NCI-H446 treated with DMSO at 0.1 percent for 48 hours (cell line): ENCODE measurements at regions not wholly inside any gene's neighbourhood (a gene's known extent, or its start where the extent isn't known, plus 50 kb on each side); places are given as distances from the start of the nearest gene placed in this dataset.

Source experiments
- DNase-seq: peaks from one replicate; lab custom pipeline; 2025; lab: John Stamatoyannopoulos, UW

DNA sequence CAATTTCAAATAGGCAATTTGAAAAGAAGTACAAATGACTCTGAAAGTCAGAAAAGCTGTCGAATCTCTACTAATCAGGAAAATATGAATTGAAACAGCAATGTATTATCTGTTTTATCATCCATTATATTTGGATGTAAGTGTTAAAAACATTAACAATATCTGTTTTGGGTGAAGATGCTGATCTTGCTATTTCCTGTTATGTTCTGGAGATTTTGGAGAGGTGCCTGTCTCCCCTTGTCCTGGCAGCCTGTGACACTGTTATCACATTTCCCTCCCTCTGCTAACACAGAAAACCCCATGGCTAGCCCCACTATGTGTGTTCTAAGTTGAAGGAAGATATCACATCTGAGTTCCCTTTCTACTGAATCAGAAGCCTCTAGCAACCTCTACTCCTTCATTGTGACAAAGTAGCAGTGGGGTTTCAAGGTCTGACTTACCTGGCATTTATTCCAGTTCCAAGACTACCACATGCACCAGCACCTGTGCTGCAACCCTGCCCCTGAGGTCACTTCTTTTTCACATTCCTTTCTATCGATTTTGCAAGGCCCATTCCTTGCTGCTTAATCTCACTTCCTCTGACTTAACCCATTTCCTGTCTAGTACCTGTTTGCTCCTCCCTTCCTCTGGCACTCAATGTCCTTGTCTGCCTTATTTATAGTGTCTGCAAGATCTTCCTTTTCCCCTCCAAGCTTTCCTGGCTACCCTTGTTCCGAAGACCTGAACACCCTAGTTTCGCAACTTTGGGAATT, 95.5 kb upstream of the COL8A1 start:
- no peak for DNase-seq

DNA sequence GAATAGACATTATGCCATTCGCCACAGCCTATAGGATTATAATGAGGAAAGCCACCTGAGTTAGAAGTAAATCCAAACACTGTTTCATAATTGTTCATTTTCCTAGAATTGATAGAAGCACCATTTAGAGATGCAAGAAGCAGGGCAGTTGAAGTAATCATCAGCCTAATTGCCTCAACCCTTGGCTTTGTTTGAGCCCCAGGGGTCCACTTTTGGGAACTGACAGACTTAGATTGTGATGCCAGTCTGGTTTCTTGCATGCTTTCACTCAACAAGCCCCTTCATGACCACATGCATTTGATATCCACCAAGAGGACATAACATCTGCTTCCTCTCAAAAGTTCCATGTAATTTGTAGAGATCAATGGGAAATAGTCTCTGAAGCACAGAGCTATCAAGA, 97.2 kb upstream of the COL8A1 start:
- no peak for DNase-seq

DNA sequence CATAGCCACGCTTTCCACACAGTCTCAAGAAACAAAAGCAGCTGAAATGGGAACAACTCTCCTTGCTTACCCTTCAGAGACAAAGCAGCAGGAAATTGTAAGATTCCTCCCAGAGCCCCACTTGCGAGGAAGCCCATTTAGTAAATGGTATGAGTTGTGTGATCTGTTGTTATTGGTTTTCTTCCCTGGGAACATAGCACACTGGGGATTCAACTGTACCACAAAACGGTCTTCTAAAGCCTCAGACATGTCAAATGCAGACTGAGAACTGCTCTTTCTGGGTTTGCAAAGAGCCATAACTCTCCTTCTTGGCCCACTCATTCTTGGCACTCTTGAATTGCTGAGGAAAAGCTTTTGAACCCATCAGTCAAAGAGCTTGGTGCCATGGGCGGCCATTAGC, 101.0 kb upstream of the COL8A1 start:
- no peak for DNase-seq

DNA sequence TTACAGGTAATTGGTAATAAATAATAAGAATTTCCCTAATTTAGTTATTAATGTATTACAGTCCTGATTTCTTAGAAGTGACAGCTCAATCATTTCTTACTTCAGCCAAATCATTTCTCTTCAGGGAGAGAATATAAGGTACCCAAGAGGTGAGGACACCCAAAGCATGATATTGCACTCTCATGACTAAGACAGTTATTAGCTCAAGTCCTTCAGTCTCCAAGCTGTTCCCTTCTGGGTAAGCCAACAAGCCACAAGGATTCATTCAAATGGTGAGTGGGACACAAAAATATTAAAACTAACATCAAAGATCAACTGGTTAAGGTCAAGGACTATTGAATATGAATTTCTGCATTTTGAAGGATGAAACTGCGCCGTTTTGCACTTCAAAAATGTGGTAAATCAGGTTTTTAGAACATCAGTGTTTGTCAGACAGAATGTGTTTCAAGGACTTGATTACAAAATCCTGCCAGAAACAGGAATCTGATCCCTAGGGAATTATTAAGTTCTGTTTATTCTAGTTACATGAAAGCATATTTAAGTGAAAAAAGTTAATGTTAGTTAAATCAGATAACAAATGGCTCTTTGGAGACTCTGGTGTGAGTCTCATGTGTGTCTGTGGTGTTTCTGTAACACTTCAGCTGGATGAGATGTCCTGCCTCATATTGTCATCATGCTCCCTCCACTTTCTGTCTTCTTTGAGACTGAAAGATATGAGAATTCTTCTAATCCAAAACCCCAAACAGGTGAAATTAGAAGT, 101.7 kb upstream of the COL8A1 start:
- no peak for DNase-seq

DNA sequence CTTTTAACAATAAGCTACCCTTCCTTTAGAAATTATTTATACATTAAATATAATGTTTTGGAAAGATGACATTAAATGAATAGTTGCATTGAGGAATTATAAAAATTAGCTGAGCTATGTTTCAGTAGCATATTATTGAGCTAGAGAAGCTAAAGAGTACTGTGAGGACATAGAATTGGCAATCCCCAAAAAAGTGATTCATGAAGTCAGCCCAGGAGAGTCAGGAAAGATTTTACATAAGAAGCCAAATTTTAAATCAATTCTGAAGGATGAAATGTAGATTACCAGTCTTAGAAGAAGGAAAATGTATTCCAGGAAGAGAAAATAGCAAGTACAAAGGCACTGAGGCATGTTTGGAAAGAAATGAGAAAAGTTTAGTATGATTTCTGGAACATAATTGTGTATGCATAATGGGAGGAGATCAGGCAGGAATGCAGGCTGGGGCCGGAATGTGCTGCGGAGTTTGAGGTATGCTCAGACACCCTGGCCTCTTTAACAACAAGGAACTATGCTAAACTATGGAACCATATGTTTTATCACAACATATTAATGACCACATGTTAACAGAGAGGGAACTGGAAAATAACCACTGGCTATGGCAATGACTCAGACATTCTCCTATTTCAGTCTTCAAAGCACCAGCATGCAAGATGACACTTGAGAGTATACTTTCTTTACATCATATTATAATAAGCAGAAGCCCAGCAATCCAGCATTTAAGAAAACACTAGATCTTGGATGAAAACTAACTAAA, 103.3 kb upstream of the COL8A1 start:
- DNase-seq = no peak

DNA sequence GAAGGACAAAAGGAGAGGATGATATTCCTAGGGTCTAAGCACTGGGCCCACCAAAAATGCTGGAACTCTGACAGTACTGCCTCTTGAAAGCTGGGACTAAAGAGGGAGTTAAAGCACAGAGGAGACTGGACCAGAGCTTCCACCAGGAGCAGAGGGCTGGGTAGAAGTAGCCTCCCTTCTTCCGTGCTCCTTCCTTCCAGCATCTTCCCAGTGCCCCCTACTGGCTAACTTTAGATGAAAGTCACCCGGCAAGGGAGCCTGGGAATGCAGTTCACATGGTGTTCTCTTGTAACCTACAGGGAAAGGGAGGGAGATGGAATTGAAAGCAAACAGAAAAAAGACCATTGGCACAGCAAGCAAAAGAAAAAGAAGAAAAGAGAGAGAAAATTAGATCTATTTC, 106.1 kb upstream of the COL8A1 start:
- DNase-seq = no peak

DNA sequence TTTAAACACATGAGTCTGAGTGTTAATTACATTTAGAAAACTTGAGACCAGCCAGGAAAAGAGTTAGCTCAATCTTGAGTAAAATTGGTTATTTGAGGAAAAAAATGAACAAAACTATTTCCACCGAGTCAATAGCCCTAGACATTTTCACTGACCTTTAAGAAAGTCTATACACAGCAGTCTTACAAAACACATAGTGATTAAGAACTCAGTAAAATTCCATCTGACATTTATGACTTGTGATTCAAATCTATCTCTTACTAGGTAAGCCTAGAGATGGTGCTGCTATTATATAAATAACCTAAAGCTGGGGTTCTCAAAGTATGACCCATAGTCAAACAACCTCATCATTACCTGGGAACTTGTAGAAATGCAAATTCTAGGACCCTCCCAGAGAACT, 109.1 kb upstream of the COL8A1 start:
- DNase-seq = no peak

DNA sequence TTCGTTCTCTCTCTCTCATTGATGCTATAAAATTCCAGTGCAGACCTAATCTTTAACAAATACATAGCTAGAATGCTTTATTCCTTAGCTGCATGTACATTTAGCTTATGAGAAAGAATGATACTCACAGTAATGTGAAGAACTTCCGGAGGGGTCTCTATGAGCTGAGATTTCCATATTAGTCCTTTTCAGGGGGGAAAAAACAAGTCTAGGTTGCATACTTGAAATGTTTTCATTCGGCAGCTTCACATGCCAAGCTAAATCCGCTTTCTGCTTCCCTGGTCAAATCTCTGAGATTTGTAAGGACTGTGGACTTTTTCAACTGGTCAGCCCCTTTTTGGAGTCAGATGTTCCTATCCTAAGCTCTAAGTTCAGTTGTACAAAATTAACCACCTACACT, 111.5 kb upstream of the COL8A1 start:
- no peak for DNase-seq

DNA sequence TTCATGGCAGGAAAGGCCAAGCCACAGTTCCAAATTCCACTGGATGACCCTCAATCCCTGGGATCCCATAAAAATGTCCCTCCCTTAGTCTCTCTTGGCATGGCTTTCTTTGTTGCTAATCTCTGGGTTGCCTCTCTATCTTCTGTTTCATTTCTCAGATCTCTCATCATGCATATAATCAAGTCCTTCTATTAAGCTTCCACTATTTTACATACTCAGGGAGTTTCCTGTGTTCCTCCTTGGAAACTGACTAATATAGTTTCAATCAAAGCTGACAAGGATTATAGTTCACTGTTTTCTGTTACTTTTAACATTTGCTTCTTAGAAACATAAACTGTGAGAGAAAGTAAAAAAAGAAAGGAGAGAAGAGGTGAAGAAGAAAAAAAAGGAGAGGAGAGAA, 113.8 kb upstream of the COL8A1 start:
- DNase-seq = no peak

DNA sequence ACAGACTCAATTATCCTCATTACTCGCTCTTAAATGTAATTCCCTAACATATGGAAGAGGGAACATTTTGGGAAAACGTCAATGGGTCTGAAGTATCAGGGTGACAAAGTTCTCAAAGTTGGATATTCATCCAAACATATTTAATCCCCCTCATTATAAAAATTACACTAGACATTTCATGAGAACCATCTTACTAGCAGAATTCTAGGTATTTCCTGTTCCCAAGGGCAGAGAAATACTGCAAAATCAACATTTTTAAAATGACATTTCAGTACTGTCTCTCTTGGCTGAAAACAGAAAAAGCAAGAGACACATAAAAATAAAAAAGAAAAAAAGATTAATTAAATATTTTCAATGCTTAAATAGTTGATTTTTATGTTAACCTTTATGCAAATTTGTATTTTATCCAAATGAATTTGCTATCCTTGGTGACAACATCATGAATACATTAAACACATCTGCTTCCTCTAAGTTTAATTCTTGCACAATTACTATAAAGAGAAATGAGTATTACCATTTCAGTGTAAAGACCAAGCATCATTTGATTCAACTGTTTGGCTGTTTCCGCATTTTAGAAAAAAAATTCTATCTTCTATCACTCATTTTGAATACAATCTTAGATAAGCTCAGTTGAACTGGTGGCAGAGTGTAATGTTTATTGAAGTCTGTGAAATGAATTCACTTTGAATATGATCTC, 114.8 kb upstream of the COL8A1 start:
- DNase-seq = no peak

DNA sequence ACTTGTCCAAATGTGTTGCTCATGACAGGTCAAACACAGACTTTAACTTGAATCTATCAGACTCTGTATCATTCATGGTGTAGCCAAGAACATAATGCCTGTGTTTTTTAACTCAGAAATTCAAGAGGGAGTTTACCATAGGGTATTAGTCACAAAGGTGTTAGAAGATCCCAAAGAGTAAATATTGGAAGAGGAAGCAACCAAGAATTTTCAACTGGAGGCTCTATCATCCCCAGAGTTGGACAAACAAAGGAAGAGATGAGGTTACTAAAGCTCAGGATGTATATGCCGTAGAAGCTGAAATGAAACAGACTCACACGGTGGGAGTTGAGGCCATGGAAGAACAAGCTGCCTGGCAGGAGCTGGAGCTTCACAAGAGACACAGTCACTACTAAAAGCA, 116.2 kb upstream of the COL8A1 start:
- no peak for DNase-seq

DNA sequence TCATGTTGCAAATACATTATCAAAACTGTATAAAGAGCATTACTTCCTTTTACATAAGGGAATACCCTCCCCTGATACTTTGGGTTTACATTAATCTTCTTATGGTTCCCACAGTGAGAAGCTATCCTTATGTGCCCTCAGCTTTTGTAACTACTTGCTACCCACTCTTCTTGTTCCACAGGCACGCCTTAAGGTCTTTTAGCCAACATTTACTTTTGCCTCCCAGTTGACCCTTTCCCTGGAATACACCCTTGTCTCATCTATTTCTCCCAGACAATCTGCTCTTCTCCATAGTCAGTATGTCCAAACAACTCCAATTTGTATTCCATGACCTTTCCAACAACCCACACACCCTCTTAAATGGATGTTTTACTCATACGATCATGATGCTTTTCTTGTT, 116.8 kb upstream of the COL8A1 start:
- DNase-seq = no peak

DNA sequence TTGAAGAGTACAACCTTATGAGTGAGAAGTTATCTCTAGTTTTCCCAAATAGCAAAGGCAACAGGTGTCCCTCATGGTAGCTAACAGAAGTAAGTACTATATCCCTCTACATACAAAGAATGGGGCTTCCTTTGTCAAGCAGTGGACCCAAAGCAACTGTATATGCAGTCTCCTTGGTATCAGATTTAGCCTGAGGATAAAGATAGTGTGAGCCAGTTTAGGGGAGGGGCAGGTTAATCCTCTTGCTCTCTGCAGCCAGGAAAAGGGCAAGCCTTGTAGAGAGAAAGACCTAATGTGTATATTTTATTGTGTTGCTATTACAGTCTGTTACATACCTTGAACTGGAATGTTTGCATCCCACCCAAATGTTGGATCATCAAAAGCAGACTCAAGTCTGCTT, 117.9 kb upstream of the COL8A1 start:
- DNase-seq = no peak

DNA sequence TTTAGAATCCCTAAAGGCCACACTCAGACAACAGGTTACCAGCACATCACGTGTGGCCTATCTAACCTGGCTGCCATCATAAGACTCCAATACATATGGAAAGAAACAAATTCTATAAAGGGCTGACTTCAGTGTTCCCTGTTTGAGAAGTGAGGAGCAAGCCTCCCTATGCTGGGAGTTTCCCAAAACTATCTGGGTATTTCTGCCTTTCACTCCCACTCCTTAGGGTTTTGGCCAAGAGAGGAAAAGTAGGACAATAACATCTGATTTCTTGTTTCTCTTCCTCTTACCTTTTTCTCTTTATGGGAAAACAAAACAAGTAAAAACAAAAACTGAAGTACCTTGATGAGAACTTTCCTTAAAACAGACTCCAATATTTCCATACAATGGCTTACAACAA, 121.5 kb upstream of the COL8A1 start:
- no peak for DNase-seq

DNA sequence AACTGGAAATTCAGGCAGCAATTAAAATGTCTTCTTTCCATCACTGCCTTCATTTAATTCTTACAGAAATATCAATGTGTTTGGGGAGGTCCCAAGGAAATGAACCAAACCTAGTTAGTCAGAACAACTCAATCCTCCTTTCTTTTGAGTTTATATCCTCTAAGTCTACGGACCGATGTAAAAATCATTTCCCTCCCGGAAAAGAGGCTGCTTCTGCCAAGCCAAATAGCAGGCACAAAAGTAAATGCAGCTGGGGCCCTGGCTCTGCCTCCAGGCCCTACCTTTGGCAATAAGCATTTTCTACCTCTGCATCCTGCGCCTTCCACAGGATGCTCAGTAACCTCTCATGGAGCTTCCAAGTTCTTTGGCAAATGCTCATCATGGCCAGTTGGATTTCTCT, 122.5 kb upstream of the COL8A1 start:
- no peak for DNase-seq

DNA sequence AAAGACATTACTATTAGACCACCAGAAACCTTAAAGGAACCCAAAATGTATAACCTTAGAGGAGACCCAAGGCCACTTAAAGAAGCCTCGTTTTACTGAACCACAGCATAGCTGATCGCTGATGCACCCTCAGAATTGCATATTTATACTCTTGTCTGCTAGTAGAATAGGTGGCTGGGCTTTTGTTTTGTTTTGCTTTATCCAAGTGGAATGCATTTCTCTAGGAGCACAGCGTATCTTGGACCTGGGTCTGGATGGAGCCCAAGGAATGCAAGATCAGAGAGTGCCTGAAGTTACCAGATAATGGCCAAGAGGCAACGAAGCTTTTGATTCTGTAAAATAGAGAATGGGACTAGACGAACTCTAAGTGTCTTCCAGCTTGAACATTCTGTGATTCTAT, 129.2 kb upstream of the COL8A1 start:
- DNase-seq = no peak

DNA sequence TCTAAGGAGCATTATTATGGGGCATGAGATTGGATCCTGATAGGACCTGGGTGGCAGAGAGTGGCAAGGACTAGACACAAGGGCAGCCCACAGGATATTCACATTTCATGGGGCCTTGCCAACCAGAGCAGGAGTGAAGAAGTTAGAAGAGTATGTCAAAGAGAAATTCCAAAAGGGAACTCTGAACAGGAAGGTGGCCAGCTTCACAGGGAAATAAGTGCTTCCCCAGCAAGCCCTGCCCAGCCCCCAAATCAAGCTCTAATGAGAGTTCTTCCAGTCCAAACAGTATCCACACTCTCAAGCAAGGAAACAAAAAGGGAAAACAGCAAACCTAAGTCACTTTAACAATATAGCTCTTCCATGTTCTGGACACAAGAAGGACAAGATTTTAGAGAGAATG, 130.2 kb upstream of the COL8A1 start:
- DNase-seq = no peak

DNA sequence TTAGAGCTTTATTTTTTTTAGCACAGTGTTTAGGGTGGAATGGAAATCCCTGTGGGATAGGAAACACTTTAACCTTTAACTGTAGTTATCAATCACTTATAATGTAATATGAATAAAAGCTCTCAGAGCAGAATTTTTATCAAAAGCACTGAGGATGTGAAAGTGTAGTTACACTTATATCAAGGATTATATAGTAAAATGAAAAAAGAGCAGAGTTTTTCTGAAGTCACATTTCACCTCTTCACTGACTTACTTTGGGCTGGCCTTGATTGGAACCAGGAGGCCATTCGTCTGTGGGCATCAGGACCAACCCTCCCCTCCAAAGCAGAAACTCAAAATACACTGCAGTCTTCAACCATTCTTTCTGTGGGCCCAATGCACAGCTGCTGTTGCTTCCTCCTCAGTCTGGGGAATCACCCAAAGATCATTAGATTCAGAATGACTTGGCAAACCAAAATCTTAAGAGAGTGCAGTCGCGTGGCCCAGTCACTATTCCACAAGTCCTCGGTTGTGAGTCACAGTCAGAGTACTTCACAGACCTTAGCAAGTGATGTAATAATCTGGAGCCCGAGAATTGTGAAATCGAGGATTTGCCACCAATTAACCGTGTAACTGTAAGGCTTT, 132.6 kb upstream of the COL8A1 start:
- no peak for DNase-seq

DNA sequence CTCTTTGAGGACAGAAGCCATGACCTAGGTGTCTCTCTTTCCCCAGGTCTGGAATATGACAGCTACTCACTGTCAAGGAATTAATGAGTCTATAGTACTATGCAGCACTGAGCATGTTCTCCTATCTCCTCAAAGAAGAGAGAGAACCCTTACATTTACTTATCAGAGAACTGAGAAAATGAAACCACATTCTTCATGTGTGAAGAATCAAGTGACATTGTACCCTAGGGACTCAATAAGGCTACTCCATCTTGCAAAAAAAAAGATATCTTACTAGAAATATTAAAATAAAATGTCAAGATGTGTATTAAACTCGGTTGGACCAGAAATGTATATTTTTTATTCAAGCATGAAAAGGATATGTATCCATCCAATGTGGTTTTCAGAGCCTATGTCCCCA, 133.2 kb upstream of the COL8A1 start:
- DNase-seq = no peak

DNA sequence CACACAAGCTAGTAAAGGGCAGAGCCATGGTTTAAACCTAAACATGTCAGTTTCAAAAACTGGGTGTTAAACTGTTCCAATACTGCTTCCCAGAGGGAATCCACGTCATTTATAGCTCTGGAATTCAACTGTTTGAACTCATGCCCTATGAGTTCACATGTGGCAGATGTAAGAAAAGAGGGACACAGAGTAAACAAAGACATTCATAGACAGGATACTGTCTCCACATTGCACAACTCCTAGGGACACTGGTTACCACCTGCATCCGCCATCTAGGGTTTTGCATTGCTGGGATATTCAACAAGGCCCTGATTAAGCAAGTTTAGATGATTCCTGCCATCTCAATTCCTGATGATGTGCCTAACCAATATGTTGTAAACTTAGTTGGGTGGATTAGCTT, 134.1 kb upstream of the COL8A1 start:
- DNase-seq = no peak

DNA sequence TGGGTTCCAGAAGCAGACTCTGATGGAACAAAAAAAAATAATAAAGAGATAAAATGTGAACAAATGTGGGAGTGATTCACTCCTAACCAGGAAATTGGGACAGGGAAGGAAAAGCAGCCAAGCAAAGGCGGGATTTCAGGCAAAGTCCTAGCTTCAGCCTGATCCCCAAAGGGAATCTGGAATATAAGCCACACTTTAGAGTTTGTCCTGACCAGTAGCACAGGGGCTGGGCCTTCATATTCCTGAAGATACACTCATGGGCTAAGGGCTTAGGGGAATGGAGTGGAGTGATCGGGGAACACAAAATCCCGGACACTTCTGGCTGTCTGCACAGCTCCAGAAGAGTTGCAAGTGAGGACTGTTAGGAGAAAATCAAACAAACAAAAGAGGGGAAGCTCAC, 135.0 kb upstream of the COL8A1 start:
- DNase-seq = no peak

DNA sequence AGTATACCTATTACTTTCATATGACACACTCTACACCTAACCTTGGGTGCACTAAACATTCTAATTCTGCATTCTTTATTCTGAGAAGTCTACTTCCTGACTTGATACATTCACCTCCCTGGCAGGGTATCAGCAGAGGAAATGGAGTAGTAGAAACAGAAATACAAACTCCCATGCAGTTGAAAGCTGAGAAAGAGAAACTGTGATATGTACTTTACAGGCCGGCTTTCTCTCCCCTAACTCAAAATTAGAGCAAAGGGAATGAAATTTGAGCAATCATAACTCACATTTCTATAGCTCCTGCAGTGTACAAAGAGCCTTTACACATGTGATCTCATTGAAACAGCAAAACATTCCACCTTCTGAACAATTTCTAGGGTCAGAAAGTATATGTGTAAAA, 135.5 kb upstream of the COL8A1 start:
- DNase-seq = no peak
